Transverse colon (tissue), 4 donors: ENCODE measurements at regions not wholly inside any gene's neighbourhood (a gene's known extent, or its start where the extent isn't known, plus 50 kb on each side); places are given as distances from the start of the nearest gene placed in this dataset.
"Not testable (repeated sequence)": the region's sequence is repeated elsewhere in the genome, so short reads cannot be mapped to it uniquely, and the experiment has no call there.

Source experiments
- DNase-seq: peaks from one replicate; pipeline ENCODE4 v3.0.0-alpha.2; 2019
- H3K27ac ChIP-seq, 4 donors: fragments of 200-600 bp; sonication (generic); 2 replicates each; pipeline ENCODE4 v1.5.1; 2016 to 2018; ENCODE audit warnings: inconsistent platforms in 4 of 4
- H3K27me3 ChIP-seq: fragments of 200-600 bp; sonication (generic); 2 replicates; pipeline ENCODE4 v1.5.1; 2017; ENCODE audit warnings: inconsistent platforms
- H3K36me3 ChIP-seq, 4 donors: fragments of 200-600 bp; sonication (generic); 2 replicates each; pipeline ENCODE4 v1.5.1; 2017 to 2019; ENCODE audit warnings: inconsistent platforms in 4 of 4
- H3K4me1 ChIP-seq, 4 donors: fragments of 200-600 bp; sonication (generic); 2 replicates each; pipeline ENCODE4 v1.5.1; 2017 to 2020; ENCODE audit warnings: inconsistent platforms in 4 of 4
- H3K4me3 ChIP-seq, 4 donors: fragments of 200-600 bp; sonication (generic); 1 replicate in 1 of 4; 2 replicates in 3 of 4; pipeline versions ENCODE4 v1.5.1 to v1.6.1; 2017 to 2019; ENCODE audit warnings: inconsistent platforms in 4 of 4
- H3K9me3 ChIP-seq, 2 donors: fragments of 200-600 bp; sonication (generic); 2 replicates each; pipeline ENCODE4 v1.5.1; 2017 to 2019; ENCODE audit warnings: inconsistent platforms in 2 of 2
- EP300 ChIP-seq: sonication (generic); formaldehyde crosslinking; IDR thresholded peaks from one replicate; pipeline ENCODE4 v1.6.1; 2017; ENCODE audit warnings: antibody characterized with exemption, low read depth
- POLR2A ChIP-seq: fragments of 450-650 bp; IDR thresholded peaks from one replicate; pipeline ENCODE4 v1.6.1; 2016; ENCODE audit warnings: antibody characterized with exemption, mild to moderate bottlenecking, moderate library complexity
- POLR2AphosphoS5 ChIP-seq, 3 donors: sonication (generic); formaldehyde crosslinking; IDR thresholded peaks; one replicate each; pipeline ENCODE4 v1.6.1; 2016; ENCODE audit warnings: antibody characterized with exemption in 3 of 3
- WGBS, 2 donors: methylation state at CpG; one replicate each; pipeline ENCODE4 v1.1.5; 2018; ENCODE audit warnings: low coverage in 1 of 2; 5-methylcytosine and 5-hydroxymethylcytosine counted together
- in situ Hi-C, 4 donors: fragments of 200-750 bp; cut with MboI; loops; one replicate each; pipeline versions ENCODE4 v1.15.0 to v1.15.1; 2017; ENCODE audit warnings: low sequenced_read_pairs in 3 of 4, low pct_ligation_motif_present in 1 of 4, low pct_unique_long_range_greater_than_20kb in 1 of 4
- intact Hi-C: fragments of 100-400 bp; cut with DNase I; formaldehyde crosslinking; loops from one replicate; pipeline ENCODE4 v1.15.1; 2023; ENCODE audit warnings: low total_unique reads
- TF ChIP-seq, protein P1 (sequence below), 5 experiments: fragments of 200-600 bp in 3 of 5; fragments of 450-650 bp in 2 of 5; sonication (generic) in 3 of 5; IDR thresholded peaks; 1 replicate in 2 of 5; 2 replicates in 3 of 5; pipeline ENCODE4 v1.5.1; 2016 to 2017; ENCODE audit warnings: antibody characterized with exemption in 5 of 5, inconsistent platforms in 3 of 5, mild to moderate bottlenecking in 2 of 5, moderate library complexity in 1 of 5

DNA sequence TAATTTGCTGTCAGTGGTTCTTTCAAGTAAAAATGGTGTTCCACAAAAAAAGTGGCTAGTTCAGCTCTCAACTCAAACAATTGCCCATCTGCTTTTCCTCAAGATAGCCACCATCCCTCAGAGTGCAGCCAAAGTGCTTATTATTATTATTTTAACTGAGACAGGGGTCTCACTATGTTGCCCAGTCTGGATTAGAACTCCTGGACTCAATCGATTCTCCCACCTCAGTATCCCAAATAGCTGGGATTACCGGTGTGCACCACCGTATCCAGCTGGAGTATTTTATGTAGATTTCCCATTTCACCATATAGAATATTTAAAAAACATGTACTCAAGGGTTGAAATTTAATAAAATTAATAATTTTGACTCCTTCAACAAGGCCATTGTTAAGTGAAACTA, 62.1 kb upstream of the USP9X start:
- no peak overlapping the region for H3K4me3 ChIP-seq
- H3K27ac ChIP-seq, result no peak overlapping the region
- peaks cover 0 to 18% (median 2%) of the 10 kb centered on the region in 4 donors for H3K4me1 ChIP-seq
- TF ChIP-seq POLR2A, result no peak
- in situ Hi-C loops (no loop called here), intact Hi-C loops (no loop called here)
- WGBS, 2 donors, result 96 to 100% methylated on average over 1 to 3 of the region's 3 CpGs
- H3K36me3 ChIP-seq, result no peaks in the 10 kb centered on the region
- no peaks in the 10 kb centered on the region for H3K27me3 ChIP-seq
- DNase-seq, result no peak
- H3K9me3 ChIP-seq, result no peaks in the 10 kb centered on the region

DNA sequence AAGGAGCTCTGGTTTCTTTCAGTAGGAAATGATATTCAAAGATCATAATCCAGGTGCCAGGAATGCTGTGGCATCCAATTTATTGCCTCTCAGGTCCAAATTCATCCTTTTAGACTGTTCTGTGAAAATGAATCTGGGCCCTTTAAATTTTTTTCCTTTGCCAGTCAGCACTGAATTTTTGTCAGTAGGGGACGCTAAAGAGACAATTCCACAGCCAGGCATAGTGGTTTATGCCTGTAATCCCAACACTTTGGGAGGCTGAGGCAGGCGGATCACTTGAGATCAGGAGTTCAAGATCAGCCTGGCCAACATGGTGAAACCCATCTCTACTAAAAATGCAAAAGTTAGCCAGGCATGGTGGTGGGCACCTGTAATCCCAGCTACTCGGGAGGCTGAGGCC, 60.9 kb upstream of the USP9X start:
- TF ChIP-seq, protein P1, sequence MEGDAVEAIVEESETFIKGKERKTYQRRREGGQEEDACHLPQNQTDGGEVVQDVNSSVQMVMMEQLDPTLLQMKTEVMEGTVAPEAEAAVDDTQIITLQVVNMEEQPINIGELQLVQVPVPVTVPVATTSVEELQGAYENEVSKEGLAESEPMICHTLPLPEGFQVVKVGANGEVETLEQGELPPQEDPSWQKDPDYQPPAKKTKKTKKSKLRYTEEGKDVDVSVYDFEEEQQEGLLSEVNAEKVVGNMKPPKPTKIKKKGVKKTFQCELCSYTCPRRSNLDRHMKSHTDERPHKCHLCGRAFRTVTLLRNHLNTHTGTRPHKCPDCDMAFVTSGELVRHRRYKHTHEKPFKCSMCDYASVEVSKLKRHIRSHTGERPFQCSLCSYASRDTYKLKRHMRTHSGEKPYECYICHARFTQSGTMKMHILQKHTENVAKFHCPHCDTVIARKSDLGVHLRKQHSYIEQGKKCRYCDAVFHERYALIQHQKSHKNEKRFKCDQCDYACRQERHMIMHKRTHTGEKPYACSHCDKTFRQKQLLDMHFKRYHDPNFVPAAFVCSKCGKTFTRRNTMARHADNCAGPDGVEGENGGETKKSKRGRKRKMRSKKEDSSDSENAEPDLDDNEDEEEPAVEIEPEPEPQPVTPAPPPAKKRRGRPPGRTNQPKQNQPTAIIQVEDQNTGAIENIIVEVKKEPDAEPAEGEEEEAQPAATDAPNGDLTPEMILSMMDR (IDR thresholded peaks at IDR 0.05), result peak; percentile 8 to 27 (median 21)
- peaks cover 0 to 18% (median 2%) of the 10 kb centered on the region in 4 donors for H3K4me1 ChIP-seq
- H3K9me3 ChIP-seq, H3K4me3 ChIP-seq, H3K27me3 ChIP-seq, intact Hi-C loops, H3K27ac ChIP-seq, DNase-seq, in situ Hi-C loops, H3K36me3 ChIP-seq: not testable (repeated sequence)
- WGBS, 2 donors, result 49% methylated on average over 3 of the region's 3 CpGs; no CpG with 5 or more reads in 1 of the 2 donors

DNA sequence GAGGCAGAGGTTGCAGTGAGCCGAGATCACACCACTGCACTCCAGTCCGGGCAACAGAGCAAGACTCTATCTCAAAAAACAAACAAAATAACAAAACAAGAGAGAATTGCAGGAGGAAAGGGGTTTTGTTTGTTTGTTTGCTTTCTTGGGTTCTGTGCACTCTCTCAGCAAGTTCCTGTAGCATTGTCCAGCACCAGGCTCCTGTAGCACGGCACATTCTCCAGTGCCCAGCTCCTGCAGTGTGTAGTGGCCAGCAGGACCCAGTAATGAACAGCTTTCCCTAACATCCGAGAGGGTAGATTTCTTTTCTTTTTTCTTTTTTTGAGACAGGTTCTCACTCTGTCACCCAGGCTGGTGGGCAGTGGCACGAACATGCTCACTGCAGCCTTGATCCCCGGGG, 60.5 kb upstream of the USP9X start:
- in situ Hi-C loops, result no loop called here
- 75 to 100% methylated on average over 1 to 6 of the region's 6 CpGs for WGBS, 2 donors
- H3K36me3 ChIP-seq, result no peaks in the 10 kb centered on the region
- H3K4me1 ChIP-seq, result peaks cover 0 to 18% (median 2%) of the 10 kb centered on the region in 4 donors
- H3K9me3 ChIP-seq, result no peaks in the 10 kb centered on the region
- TF ChIP-seq POLR2A, result no peak
- TF ChIP-seq EP300, result no peak
- TF ChIP-seq, protein P1 (IDR thresholded peaks at IDR 0.05), result no peak
- no peak for TF ChIP-seq POLR2AphosphoS5 (IDR thresholded peaks at IDR 0.05)
- intact Hi-C loops, result no loop called here
- no peaks in the 10 kb centered on the region for H3K27me3 ChIP-seq
- H3K27ac ChIP-seq, result peak overlapping the region in 1 of 4 donors; percentile 14
- H3K4me3 ChIP-seq, result no peak overlapping the region
- DNase-seq, result no peak

DNA sequence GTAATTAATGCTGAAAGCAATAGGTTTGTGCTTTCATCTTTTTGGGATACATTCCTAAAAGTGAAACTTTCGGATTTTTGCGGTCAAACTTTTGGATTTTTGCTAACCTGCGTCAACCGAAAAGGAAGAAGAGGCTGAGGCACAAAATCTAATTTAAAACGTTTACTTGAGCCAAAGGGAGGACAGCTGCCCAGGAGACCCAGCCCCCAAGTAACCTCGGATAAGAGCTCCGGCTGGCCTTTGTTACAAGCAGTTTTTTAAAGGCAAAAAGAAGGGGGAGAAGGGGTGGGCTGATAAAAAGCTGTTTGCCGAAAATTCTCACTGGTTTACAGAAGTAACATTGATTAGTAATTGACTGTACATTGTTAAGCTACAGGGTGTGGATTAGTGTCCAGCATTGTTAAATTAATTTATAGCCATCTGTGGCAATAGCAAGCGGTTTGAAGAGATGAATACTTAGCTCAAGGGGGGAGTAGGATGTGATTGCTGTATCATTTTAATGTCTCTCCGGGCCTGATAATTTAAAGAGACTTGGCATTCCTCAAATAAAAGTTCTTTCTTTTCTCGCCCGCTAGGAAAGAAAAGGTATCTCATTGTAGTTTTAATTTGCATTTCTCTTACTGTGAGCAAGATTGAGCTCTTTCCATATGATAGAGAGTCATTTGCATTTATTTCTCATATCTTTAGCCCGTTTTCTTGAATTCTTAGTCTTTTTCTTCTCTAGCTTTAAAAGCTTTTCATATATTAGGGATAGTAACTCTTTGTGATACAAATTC, 59.1 kb upstream of the USP9X start:
- Histone ChIP-seq H3K4me1 (peaks cover 0 to 24% (median 2%) of the 10 kb centered on the region in 4 donors), H3K4me3 (no peak overlapping the region), H3K36me3 (no peaks in the 10 kb centered on the region), H3K27ac (peak overlapping the region; percentile 38 to 68 (median 66)), H3K27me3 (no peaks in the 10 kb centered on the region), H3K9me3 (no peaks in the 10 kb centered on the region)
- DNase-seq, result no peak
- in situ Hi-C loops, result no loop called here
- WGBS, 2 donors, result 32 to 36% methylated on average over 6 to 13 of the region's 13 CpGs
- TF ChIP-seq POLR2A, result no peak
- TF ChIP-seq, protein P1 (IDR thresholded peaks at IDR 0.05), result no peak
- no peak for TF ChIP-seq POLR2AphosphoS5 (IDR thresholded peaks at IDR 0.05)
- no peak for TF ChIP-seq EP300
- intact Hi-C loops, result no loop called here

DNA sequence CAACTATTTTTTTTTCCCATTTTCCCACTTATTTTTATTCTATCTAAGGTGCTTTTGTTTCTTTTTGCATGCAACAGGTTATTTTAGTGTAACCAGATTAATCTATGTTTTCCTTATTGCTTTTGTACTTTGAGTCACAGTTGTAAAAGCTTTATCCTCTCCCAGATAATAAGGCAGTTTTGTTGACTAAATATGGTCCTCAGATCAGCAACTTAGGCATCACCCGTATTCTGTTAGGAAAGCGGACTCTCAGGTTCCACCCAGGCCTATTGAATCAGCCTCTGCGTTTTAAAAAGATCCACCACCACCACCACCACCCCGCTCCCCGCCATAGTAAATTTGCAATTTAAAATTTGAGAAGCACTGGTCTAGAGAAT, 58.6 kb upstream of the USP9X start:
- 33 to 67% methylated on average over 2 to 5 of the region's 5 CpGs for WGBS, 2 donors
- peaks cover 0 to 24% (median 2%) of the 10 kb centered on the region in 4 donors for H3K4me1 ChIP-seq
- H3K27ac ChIP-seq, result peak overlapping the region; percentile 38 to 68 (median 66)
- TF ChIP-seq POLR2A (no peak), EP300 (no peak), POLR2AphosphoS5 (IDR thresholded peaks at IDR 0.05) (no peak)
- TF ChIP-seq, protein P1 (IDR thresholded peaks at IDR 0.05), result no peak
- H3K36me3 ChIP-seq, result no peaks in the 10 kb centered on the region
- in situ Hi-C loops (no loop called here), intact Hi-C loops (no loop called here)
- H3K9me3 ChIP-seq, result no peaks in the 10 kb centered on the region
- H3K4me3 ChIP-seq, result no peak overlapping the region
- no peak for DNase-seq
- no peaks in the 10 kb centered on the region for H3K27me3 ChIP-seq
